Globus pallidus (tissue), 1 donor: ENCODE measurements at regions not wholly inside any gene's neighbourhood (a gene's known extent, or its start where the extent isn't known, plus 50 kb on each side); places are given as distances from the start of the nearest gene placed in this dataset.
A peak's percentile ranks its signal among the peaks of the same experiment; 100 is the strongest.

Experiments used
- DNase-seq: peaks from one replicate; pipeline ENCODE4 v3.0.0-alpha.2; 2015; ENCODE audit warnings: low spot score

DNA sequence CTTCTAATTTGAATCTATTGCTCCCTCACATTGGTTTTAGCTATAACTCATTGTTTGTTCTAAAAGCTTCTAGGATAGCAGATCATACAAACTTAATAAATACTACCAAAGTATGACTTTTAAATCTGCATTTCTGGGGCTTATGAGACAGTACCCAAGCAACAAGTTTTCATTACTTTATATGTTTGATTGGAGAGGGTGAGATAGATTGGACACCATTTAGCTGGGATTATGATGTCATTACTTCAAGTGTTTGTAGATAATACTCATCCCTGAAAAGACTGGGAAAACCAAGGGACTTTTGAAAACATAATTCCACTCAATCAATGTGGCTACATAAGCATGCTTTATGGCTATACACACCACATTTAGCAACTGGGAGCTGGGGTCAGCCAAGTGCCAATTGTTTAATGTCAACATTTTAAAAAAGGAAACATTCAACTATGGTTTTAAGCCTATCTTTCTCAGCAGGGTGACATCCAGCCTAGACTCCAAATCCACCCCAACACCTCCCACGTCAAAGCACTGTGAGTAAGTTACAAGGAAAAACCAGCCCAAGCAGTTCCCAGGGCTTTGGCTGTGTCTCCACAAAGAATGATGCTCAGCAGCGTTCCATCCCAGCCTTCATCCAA lies 119.9 kb downstream of the ETAA1 start:
- no peak for DNase-seq

GRCh38 chr2:67522148-67522547 lies 125.0 kb downstream of the ETAA1 start:
- no peak for DNase-seq

- DNase-seq = no peak
These were observed 127.1 kb downstream of the ETAA1 start for GRCh38 chr2:67524213-67524612.

- no peak for DNase-seq
These were observed 127.6 kb downstream of the ETAA1 start for GRCh38 chr2:67524777-67525176.

DNA sequence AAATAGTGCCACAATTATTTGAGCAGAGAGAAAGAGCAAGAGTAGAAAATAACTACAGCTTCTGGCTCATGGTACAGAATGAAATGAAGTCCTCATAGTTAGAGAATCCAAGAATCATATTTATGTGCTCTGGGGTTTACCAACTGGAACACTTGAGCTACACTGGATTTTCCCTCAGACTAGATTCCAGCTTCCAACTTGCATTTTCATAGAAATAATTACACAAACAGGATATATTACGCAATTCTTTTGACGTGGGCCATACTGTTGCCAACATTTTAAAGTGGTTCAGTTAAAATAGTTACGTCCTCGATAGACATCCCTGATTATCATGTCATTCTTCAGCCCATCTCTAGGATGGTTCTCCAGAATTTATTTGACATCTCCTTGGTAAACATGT lies 129.2 kb downstream of the ETAA1 start:
- no peak for DNase-seq

DNA sequence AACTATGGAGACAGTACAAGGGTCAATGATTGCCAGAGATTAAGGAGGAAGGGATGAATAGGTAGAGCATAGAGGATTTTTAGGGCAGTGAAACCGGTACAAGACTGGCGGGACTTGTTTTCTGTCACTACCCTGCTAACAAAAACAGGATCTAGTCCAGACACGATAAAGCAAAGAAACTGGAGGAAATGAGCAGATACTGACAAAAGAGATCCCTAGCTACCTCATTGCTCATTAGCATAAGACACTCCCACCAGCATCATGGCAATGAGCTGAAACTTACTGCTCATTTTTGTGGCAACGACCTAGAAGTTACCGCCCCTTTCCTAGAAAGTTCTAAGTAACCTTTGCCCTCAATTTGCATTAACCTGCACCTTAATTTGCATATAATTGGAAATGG lies 131.2 kb downstream of the ETAA1 start:
- no peak for DNase-seq

DNA sequence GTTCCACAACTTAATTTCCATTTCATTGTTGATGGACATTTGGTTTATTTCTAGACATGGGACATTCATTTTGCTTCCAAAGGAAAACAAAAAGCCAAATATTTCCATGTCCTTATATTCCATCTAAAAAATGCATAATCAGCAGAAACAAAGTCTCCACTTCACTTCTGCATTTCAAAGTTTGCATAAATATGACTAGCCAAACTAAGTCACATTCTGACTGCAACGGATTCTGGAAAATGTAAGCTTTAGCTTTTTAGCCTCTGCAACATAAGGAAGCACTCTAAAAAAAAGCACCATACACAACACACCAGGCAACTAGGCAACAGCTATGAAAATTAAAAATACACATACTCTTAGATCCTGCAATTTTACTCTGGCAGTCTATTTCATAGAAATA lies 135.3 kb downstream of the ETAA1 start:
- no peak for DNase-seq

DNA sequence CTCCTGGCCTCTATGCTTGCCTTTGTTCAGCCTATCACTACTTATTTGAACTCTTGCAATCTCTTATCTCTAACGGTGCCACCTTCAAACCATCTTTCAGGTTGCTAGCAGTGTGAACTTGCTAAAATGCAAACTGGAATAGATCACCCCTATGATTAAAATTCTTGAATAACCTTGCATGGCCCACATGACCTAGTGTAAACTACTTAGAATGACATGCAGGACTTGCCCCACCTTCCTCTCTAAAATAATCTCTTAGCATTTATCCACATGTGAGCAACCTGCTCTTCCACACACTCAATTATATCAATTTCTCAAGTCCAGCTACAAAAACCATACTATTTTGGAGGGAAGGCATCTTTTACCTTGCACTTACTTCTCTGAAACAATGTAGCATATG lies 137.6 kb downstream of the ETAA1 start:
- DNase-seq = no peak

- DNase-seq = no peak
These were observed 143.8 kb downstream of the ETAA1 start for GRCh38 chr2:67540962-67541361.

DNA sequence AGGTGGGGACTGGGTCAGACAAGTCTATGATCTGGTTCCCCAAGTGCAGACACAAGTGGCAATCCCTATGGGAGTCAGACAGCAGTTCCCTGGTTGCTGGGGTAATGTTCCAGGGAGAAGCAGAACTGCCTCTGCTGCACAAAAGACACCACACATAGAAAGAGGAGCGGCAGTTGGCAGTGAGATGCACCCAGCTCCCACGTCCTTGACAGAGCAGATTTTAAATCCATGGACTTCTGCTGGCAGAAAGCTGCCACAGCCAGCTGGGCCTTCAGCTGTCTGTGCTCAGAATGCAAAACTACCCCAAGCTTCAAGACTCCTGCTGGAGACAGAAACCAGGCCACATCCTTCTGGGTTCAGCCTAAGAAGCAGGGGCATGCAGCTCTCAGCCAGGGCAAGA lies 147.2 kb downstream of the ETAA1 start:
- DNase-seq = peak; percentile 11

GRCh38 chr2:67548317-67549201 lies 151.4 kb downstream of the ETAA1 start:
- DNase-seq = no peak

GRCh38 chr2:67559156-67559555 lies 162.0 kb downstream of the ETAA1 start:
- DNase-seq = no peak

- DNase-seq = no peak
These were observed 163.8 kb downstream of the ETAA1 start for GRCh38 chr2:67560771-67561456.

GRCh38 chr2:67561457-67561965 lies 164.4 kb downstream of the ETAA1 start:
- no peak for DNase-seq

DNA sequence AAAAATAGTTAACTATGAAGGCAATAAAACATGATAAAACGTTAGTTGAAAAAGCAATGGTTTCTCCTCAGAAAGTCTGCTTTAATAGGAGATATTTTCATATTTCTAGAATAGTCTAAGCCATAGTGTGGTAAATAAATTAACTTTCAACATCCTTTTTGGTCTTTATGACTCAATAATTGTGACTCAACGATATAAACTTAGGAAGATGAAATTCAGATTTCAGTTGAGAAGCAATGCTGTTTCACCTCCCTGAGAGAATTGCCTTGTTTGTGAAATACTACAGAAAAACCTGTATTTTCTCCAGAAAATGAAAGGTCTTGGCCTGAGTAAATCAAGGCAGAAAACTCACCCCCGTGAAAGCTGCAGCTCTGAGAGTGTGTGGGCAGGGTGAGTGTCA lies 166.9 kb downstream of the ETAA1 start:
- no peak for DNase-seq

DNA sequence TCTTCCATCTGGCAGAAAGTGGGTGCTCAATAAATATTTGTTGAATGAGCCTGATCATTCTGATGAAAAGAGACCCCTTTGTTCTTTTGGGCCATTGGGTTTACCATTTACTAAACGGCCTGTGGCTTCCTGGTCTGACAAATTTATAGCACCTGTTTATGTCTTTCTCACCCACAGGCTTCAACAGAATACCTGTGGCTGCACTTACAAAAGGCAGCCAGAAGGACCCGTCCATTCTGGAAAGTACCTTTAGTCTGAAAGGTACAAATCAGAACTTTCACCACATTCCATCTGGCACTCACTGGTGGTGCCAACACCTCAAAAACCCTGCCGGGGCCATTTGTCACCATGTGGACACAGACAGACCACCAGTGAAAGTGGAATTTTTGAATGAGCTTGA lies 167.5 kb downstream of the ETAA1 start:
- DNase-seq = no peak

DNA sequence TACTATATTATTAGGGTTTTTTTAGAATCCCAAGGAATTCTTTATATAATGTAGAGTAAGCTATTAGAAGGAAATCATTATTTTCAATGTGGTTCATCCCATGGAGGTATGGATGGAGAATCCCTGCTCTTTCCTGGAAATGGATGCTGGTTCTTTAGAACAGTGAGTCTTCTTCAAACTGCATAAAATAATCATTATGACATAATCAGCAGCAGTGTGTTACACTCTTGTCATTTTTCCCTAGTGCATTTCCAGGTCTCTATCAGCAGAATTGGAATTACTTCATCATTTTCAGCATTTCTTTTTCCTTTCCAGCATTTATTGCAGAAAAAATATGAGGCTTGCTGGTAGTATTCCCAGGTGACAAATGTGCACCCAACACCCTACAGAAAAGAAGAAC lies 168.1 kb downstream of the ETAA1 start:
- no peak for DNase-seq

DNA sequence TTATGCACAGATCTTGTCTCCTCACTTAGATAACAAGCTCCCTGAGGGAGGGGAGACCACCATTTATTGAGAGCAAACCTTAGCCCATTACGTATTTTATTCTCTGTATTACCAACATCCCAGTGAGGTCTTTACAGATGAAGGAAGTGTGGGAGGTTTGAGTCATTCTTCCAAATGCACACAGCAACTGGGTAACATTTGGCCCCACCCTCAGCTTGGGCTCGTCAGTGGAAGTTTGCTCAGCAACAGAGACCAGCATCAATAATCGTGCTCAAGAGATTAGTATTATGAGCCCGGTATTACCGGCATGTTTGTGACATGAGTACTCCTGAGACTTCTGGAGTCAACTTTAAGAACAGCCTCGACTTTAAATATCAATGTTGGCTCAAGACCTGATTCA lies 168.6 kb downstream of the ETAA1 start:
- no peak for DNase-seq

DNA sequence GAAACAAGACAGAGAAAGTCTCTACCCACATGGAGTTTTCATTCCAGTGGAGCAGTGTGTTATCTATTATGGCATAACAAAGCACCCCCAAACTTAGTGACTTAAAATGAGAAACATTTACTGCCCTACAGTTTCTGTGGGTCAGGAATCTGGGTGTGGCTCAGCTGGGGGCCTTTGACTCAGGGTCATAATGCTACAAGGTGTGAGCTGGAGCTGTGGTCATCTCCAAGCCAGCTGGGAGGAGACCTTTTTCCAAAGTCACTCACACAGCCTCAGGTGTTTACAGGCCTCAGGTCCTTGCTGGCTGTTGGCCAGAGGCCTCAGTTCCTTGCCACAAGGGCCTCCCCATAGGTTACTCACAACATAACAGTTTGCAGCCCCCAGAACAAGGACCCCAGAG lies 169.2 kb downstream of the ETAA1 start:
- DNase-seq = no peak

DNA sequence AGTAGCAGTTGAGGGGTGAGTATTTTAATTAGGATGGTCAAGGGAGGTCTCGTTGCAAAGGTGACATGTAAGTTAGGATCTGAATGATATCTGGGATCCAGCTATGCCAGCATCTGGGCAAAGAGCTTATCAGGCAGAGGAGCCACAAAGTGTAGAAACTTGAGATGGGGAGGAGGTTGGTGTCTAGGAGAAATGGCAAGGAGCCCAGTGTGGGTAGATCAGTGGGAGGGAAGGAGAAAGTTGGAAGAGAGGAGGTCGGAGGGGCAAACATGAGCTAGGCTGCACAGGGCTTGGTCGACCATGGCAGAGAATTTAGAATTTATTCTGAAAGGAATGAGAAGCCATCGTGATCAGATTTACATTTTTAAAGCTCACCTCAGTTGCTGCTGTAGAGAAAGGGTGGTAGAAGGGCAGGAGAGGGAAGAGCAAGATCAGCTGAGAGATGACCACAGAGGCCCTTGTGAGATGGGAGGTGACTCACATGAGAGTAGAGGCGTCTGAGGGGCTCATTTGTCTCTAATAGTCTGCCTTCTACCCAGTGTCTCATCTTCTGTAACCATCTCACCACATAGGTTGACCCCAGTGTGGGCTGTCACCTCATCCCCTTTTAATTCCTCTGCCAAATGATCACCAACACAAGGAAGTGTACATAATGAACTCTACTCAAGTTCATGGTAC lies 170.0 kb downstream of the ETAA1 start:
- DNase-seq = no peak

- DNase-seq = no peak
These were observed 170.8 kb downstream of the ETAA1 start for GRCh38 chr2:67567886-67568285.

DNA sequence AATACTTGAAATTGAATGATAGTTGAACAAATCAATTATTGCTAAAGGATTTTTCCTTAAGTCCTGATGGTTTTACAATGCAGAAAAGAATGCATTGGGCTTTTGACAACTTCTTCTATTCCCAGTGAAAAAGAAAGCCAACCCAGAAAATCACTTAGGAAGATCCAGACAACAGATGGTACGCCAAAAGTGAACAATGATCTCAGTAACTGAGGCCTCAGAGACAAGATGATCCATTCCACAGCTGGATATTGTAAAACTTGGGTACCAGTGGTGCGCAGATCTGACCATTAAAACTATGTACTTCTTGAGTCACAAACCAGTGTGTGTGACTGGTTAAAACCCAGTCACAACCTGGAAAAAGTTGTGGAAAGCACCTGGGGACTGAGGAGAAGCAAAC lies 173.5 kb downstream of the ETAA1 start:
- no peak for DNase-seq
